Activated naive CD4-positive, alpha-beta T cell treated with anti-CD3 and anti-CD28 coated beads, Interleukin-2, amount 50 U/mL, for 72 hours (primary cell): ENCODE measurements at regions not wholly inside any gene's neighbourhood (a gene's known extent, or its start where the extent isn't known, plus 50 kb on each side); places are given as distances from the start of the nearest gene placed in this dataset.
"Not testable (repeated sequence)": the region's sequence is repeated elsewhere in the genome, so short reads cannot be mapped to it uniquely, and the experiment has no call there.

ENCODE experiments used
- ATAC-seq, 2 donors: fragments of 150-1000 bp; cut with Tn5 transposase; 2 replicates each; pipeline ENCODE4 v1.10.0; 2021; ENCODE audit warnings: mild to moderate bottlenecking in 2 of 2, moderate library complexity in 2 of 2
- DNase-seq, 2 donors: peaks; one replicate each; pipeline ENCODE4 v3.0.0; 2021 to 2022; ENCODE audit warnings: low spot score in 2 of 2
- H3K27ac Mint-ChIP-seq, 2 donors: one replicate each; pipeline ENCODE4 v1.8.0; 2022; ENCODE audit warnings: mild to moderate bottlenecking in 2 of 2, mixed read lengths in 2 of 2
- H3K36me3 Mint-ChIP-seq, 2 donors: one replicate each; pipeline ENCODE4 v1.8.0; 2022; ENCODE audit warnings: mixed read lengths in 2 of 2
- H3K9me3 Mint-ChIP-seq, 2 donors: one replicate each; pipeline ENCODE4 v1.8.0; 2022; ENCODE audit warnings: mixed read lengths in 2 of 2

DNA sequence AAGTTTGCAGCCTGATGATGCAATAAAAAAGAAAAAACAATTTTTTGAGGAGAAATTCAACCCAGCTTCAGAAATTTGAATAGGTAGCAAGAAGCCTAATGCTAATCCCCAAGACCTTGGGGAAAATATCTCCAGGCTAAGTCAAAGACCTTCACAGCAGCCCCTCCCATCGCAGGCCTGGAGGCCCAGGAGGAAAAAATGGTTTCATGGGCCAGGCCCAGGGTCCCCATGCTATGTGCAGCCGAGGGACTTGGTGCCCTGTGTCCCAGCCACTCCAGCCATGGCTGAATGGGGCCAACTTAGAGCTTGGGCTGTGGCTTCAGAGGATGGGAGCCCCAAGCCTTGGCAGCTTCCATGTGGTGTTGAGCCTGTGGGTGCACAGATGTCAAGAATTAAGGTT, 210.3 kb downstream of the SUCLA2 start:
- DNase-seq = no peak
- H3K9me3 Mint-ChIP-seq = peaks cover 8 to 17% of the 10 kb centered on the region in 2 donors
- H3K27ac Mint-ChIP-seq = no peak overlapping the region
- H3K36me3 Mint-ChIP-seq = peaks cover 14 to 17% of the 10 kb centered on the region in 2 donors
- no peak for ATAC-seq

DNA sequence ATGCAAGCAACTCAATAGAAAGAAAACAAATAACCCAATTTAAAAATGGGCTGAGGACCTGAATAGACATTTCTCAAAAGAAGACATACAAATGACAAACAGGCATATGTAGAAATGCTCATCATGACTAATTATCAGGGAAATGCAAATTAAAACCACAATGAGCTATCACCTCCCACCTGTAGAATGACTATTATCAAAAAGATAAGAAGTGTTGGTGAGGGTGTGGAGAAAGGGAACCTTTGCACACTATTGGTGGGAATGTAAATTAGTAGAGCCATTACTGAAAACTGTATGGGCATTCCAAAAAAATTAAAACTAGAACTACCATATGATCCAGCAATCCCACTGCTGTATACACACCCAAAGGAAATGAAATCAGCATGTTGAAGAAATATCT, 212.2 kb downstream of the SUCLA2 start:
- no peak overlapping the region for H3K27ac Mint-ChIP-seq
- H3K36me3 Mint-ChIP-seq = peaks cover 14 to 17% of the 10 kb centered on the region in 2 donors
- DNase-seq (no peak), ATAC-seq (no peak)
- peaks cover 8 to 17% of the 10 kb centered on the region in 2 donors for H3K9me3 Mint-ChIP-seq

DNA sequence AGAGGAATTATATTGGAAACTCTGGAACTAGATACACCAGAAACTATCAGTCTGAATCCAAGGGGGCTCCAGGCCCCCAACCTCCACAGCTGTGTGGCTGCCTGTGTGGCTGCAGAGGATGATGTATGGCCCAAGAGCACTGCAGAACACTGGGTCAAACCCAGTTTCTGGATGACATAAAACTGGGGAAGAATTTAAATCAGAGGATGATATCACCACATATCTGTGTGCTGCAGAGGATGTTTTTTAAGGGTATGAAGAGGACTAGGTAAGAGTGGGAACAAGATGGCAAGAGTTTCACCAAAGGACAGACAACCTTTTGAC, 226.4 kb downstream of the SUCLA2 start:
- H3K27ac Mint-ChIP-seq = no peak overlapping the region
- DNase-seq = no peak
- H3K9me3 Mint-ChIP-seq = peaks cover 9 to 14% of the 10 kb centered on the region in 2 donors
- peaks cover 5 to 7% of the 10 kb centered on the region in 2 donors for H3K36me3 Mint-ChIP-seq
- ATAC-seq = no peak

- peaks cover 0 to 6% of the 10 kb centered on the region in 2 donors for H3K36me3 Mint-ChIP-seq
- no peak overlapping the region for H3K27ac Mint-ChIP-seq
- H3K9me3 Mint-ChIP-seq = peaks cover 0 to 6% of the 10 kb centered on the region in 2 donors
- DNase-seq (no peak), ATAC-seq (no peak)
These were observed 236.3 kb downstream of the SUCLA2 start for GRCh38 chr13:47764817-47765216.

- Mint-ChIP-seq H3K36me3 (no peaks in the 10 kb centered on the region), H3K27ac (no peak overlapping the region), H3K9me3 (no peaks in the 10 kb centered on the region)
- DNase-seq (no peak), ATAC-seq (no peak)
These were observed 243.5 kb downstream of the SUCLA2 start for GRCh38 chr13:47757466-47758080.

GRCh38 chr13:47747901-47748300, 253.2 kb downstream of the SUCLA2 start:
- no peak for DNase-seq
- H3K36me3 Mint-ChIP-seq = no peaks in the 10 kb centered on the region
- H3K9me3 Mint-ChIP-seq = no peaks in the 10 kb centered on the region
- H3K27ac Mint-ChIP-seq = no peak overlapping the region
- no peak for ATAC-seq

DNA sequence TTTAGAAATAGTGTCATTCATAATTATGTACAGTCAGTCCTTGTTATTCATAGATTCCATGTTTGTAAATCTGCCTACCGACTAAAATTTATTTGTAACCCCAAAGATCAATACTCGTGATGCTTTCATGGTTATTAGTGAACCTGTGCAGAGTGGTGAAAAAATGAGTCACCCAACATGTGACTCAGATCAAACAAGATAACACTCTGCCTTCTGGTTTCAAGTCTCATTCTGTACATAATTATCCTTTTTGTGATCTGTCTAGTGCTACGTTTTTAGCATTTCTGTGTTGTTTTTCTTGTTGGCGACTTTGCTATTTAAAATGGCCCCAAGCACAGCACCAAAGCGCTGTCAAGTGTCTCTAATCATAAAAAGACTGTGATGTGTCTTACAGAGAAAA, 274.7 kb downstream of the SUCLA2 start:
- H3K27ac Mint-ChIP-seq = no peak overlapping the region

GRCh38 chr13:47723898-47724297, 277.2 kb downstream of the SUCLA2 start:
- Mint-ChIP-seq H3K27ac (no peak overlapping the region), H3K36me3 (no peaks in the 10 kb centered on the region), H3K9me3 (peaks cover 0 to 7% of the 10 kb centered on the region in 2 donors)
- DNase-seq = no peak
- ATAC-seq = no peak

More for the DNA sequence above, 274.7 kb downstream of the SUCLA2 start:
- DNase-seq (no peak), ATAC-seq (peak in 1 of 2 donors; percentile 32)
- no peaks in the 10 kb centered on the region for H3K36me3 Mint-ChIP-seq
- H3K9me3 Mint-ChIP-seq = peaks cover 0 to 7% of the 10 kb centered on the region in 2 donors

GRCh38 chr13:47719164-47719563, 281.9 kb downstream of the SUCLA2 start:
- Mint-ChIP-seq H3K36me3 (no peaks in the 10 kb centered on the region), H3K27ac (no peak overlapping the region), H3K9me3 (peaks cover 0 to under 1% of the 10 kb centered on the region in 2 donors)
- no peak for ATAC-seq
- DNase-seq = no peak

DNA sequence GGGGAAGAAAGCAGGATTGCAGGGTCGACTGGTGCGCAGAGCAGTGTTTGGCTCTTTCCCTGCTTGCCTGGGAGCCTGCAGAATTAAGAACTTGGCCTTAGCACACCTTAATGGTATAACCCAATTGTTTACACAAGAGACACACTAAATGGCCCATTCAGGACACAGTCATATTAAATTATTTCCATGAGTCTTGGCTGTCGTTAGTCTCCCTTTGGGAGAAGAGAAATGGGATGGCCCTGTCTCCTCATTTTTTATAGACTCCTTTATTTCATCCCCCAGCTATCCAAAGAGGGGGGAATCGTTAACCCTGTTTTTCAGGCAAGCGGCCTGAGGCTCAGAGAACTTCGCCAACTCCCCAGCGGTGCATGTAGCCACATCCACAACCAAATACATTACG, 282.5 kb downstream of the SUCLA2 start:
- Mint-ChIP-seq H3K9me3 (peaks cover 0 to 4% of the 10 kb centered on the region in 2 donors), H3K36me3 (peaks cover 0 to 2% of the 10 kb centered on the region in 2 donors), H3K27ac (no peak overlapping the region)
- ATAC-seq (no peak), DNase-seq (no peak)

DNA sequence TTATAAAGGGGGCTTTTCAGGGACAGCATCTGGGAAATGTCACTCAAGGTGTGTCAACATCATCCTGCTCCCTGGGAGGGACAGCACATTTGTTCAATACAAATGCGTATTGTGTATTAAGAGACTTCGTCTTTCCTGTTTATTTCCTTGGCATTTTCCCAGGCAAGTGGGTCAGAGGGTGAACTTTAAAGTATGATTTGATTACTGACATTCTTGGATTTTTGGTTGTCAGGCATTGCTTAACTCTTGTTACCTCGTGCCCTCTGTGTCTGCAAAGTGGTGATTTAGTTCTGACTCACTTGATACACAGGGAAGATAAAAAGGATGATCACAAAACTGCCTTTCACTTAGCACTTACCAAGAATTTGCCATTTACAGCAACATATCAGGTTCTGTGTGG, 292.7 kb downstream of the SUCLA2 start:
- DNase-seq (no peak), ATAC-seq (peak in 1 of 2 donors; percentile 44)
- peaks cover 4% of the 10 kb centered on the region in 2 donors for H3K9me3 Mint-ChIP-seq
- peaks cover 5 to 20% of the 10 kb centered on the region in 2 donors for H3K36me3 Mint-ChIP-seq
- H3K27ac Mint-ChIP-seq = no peak overlapping the region

DNA sequence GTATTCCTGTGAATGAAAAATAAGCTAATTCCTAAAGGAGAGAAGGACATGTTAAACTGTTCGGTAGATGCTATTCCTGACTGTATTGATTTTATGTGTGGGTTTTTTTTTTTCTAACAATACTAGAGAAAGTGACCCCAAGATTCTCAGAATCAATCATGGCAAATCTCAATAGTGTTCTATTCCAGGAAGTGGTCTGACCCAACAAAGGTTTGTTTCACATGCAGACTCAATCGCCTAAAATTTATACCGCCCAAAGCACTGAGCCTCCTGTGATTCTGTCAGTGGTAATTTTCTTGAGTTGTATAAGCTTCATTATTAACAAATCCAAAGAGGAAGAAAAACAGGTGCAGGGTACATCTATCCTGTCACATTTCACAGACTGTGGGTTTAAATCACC, 293.7 kb downstream of the SUCLA2 start:
- H3K36me3 Mint-ChIP-seq = peaks cover 5 to 13% of the 10 kb centered on the region in 2 donors
- no peak for ATAC-seq
- peaks cover 4% of the 10 kb centered on the region in 2 donors for H3K9me3 Mint-ChIP-seq
- H3K27ac Mint-ChIP-seq = no peak overlapping the region
- no peak for DNase-seq

DNA sequence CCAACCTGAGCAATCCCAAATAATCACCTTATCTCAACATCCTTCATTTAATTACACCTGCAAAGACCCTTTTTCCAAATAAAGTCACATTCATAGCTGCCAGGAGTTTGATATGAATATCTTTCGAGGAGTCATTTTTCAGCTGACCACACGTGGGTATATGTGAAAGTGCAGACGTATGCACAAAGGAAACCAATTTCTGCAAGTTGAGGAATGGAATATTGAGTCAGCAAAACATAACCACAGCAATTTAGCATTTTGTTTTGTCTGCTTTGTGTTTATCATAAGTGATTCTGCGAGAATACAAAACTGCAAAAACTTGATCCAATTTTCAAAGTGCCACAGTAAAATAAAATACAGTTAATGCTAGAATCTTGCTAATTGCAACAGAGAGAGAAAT, 295.9 kb downstream of the SUCLA2 start:
- no peak for ATAC-seq
- Mint-ChIP-seq H3K36me3 (no peaks in the 10 kb centered on the region), H3K9me3 (no peaks in the 10 kb centered on the region), H3K27ac (no peak overlapping the region)
- DNase-seq = no peak

- DNase-seq = no peak
- H3K9me3 Mint-ChIP-seq = no peaks in the 10 kb centered on the region
- no peak overlapping the region for H3K27ac Mint-ChIP-seq
- no peak for ATAC-seq
- no peaks in the 10 kb centered on the region for H3K36me3 Mint-ChIP-seq
These were observed 304.4 kb downstream of the SUCLA2 start for GRCh38 chr13:47696674-47697073.

DNA sequence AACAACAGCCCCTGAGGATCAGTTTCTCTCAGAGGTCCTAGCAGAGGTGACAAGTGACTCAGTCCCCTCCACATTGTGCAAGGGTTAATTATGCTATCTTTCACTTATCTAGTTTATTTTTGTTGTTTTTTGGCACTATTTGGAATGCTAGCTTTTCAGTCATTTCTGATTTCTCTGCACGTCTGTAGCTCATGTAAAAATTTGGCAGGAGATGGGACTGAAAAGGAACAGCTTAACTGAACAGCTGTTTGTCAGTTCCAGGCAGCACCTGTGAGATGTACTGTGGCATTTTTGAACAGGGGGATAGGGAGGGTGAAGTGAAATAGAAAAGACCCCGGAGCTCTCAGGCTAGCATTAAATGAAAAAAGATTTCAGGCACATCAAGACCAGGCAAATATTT, 313.5 kb downstream of the SUCLA2 start:
- Mint-ChIP-seq H3K36me3 (no peaks in the 10 kb centered on the region), H3K9me3 (peaks cover 0 to 3% of the 10 kb centered on the region in 2 donors), H3K27ac (no peak overlapping the region)
- DNase-seq (no peak), ATAC-seq (no peak)

GRCh38 chr13:47685156-47685555, 315.9 kb downstream of the SUCLA2 start:
- H3K9me3 Mint-ChIP-seq, DNase-seq, H3K36me3 Mint-ChIP-seq, H3K27ac Mint-ChIP-seq, ATAC-seq: not testable (repeated sequence)

DNA sequence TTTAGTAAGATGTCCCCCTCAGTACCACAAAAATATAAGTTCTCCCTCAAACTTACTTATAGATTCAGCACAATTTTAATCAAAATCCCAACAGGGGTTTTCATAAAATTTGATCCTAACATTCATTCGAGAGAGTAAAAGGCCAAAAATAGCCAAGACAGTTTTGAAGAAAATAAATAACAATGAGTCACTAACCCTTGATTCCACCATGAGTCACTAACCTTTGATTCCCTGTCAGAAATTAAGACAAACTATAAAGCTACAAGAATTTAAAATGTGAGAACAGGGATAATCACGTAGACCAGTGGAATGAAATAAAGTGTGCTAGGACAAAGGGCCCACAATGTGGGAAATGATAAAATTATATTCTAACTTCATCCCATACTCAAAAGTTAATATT, 320.3 kb downstream of the SUCLA2 start:
- no peak for DNase-seq
- Mint-ChIP-seq H3K9me3 (peaks cover 0 to 3% of the 10 kb centered on the region in 2 donors), H3K36me3 (no peaks in the 10 kb centered on the region), H3K27ac (no peak overlapping the region)
- ATAC-seq = no peak

DNA sequence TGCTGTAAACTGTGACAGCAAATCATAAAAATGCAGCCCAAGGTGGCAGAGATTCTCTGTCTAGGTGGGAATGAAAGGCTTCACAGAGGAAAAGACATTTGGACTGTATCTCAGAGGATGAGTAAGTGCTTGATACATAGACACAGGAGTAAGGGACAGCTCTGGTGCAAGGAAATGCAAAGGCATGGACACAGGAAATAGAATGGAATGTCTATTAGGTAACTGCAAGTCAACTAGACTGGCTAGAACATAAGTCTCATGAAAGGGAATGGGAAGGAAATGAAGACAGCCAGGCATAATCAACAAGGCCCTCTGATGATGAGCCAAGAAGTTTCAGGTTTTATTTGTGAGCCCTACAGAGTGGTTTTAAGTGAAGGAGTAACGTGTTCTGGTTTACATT, 321.7 kb downstream of the SUCLA2 start:
- Mint-ChIP-seq H3K9me3 (peaks cover 0 to 3% of the 10 kb centered on the region in 2 donors), H3K27ac (no peak overlapping the region)

More for the DNA sequence above, 321.7 kb downstream of the SUCLA2 start:
- no peak for DNase-seq
- ATAC-seq = no peak
- H3K36me3 Mint-ChIP-seq = no peaks in the 10 kb centered on the region
